Thyroid gland (tissue), 4 donors: ENCODE measurements at regions not wholly inside any gene's neighbourhood (a gene's known extent, or its start where the extent isn't known, plus 50 kb on each side); places are given as distances from the start of the nearest gene placed in this dataset.

Experiments used
- DNase-seq, 2 donors: peaks; one replicate each; pipeline ENCODE4 v3.0.0-alpha.2; 2019
- H3K27ac ChIP-seq, 3 donors: fragments of 200-600 bp; sonication (generic); 1 replicate in 2 of 3; 2 replicates in 1 of 3; pipeline ENCODE4 v1.5.1; 2016 to 2019; ENCODE audit warnings: mild to moderate bottlenecking in 1 of 3, moderate library complexity in 1 of 3
- H3K27me3 ChIP-seq: fragments of 200-600 bp; sonication (generic); one replicate; pipeline ENCODE4 v1.5.1; 2019
- H3K36me3 ChIP-seq, 2 donors: fragments of 200-600 bp; sonication (generic); one replicate each; pipeline ENCODE4 v1.5.1; 2016 to 2019
- H3K4me1 ChIP-seq, 2 donors: fragments of 200-600 bp; sonication (generic); one replicate each; pipeline ENCODE4 v1.5.1; 2017 to 2019
- H3K4me3 ChIP-seq, 3 donors: fragments of 200-600 bp; sonication (generic); replicated peaks in 1 of 3; 1 replicate in 2 of 3; 2 replicates in 1 of 3; pipeline ENCODE4 v1.5.1; 2016; ENCODE audit warnings: mild to moderate bottlenecking in 1 of 3
- H3K9me3 ChIP-seq: fragments of 200-600 bp; sonication (generic); one replicate; pipeline ENCODE4 v1.5.1; 2017
- CTCF ChIP-seq, 6 experiments: fragments of 200-600 bp in 3 of 6; fragments of 450-650 bp in 3 of 6; sonication (generic) in 3 of 6; IDR thresholded peaks; one replicate each; pipeline ENCODE4 v1.5.1; 2016 to 2019; ENCODE audit warnings: antibody characterized with exemption in 6 of 6, mild to moderate bottlenecking in 2 of 6, inconsistent platforms in 1 of 6, moderate library complexity in 1 of 6
- POLR2A ChIP-seq, 2 donors: fragments of 450-650 bp; IDR thresholded peaks; one replicate each; pipeline ENCODE4 v1.6.1; 2017; ENCODE audit warnings: antibody characterized with exemption in 2 of 2, mild to moderate bottlenecking in 2 of 2, moderate library complexity in 1 of 2
- WGBS, 2 donors: methylation state at CpG; one replicate each; pipeline ENCODE4 v1.1.5; 2017; 5-methylcytosine and 5-hydroxymethylcytosine counted together
- intact Hi-C: fragments of 100-400 bp; cut with DNase I; formaldehyde crosslinking; loops from one replicate; pipeline ENCODE4 v1.15.1; 2023

DNA sequence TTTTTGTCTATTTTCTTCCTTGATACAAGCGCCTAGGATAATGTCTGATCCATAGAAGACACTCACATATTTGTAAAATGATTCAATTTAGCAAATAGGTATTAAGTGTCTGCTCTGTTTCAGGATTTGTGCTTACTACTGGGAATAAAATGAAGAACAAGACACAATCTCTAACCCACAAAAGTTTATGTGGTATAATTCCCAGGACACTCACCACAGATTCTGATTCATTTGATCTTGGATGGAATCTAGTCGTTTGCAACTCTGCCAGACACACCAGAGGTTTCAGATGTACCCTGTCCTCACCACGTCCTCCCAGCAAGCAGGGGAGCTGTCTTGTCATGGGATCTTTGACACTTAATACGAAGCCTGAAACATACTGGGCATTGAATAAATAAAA, 208.3 kb downstream of the LRIG3 start:
- DNase-seq: no peak
- Histone ChIP-seq H3K36me3 (no peaks in the 10 kb centered on the region), H3K4me1 (no peaks in the 10 kb centered on the region), H3K27ac (no peak overlapping the region), H3K27me3 (no peaks in the 10 kb centered on the region), H3K9me3 (no peaks in the 10 kb centered on the region), H3K4me3 (no peak overlapping the region)
- TF ChIP-seq POLR2A (IDR thresholded peaks at IDR 0.05): no peak
- TF ChIP-seq CTCF (IDR thresholded peaks at IDR 0.05): no peak
- WGBS, 2 donors: 74 to 80% methylated on average over 4 of the region's 4 CpGs
- intact Hi-C loops: no loop called here

DNA sequence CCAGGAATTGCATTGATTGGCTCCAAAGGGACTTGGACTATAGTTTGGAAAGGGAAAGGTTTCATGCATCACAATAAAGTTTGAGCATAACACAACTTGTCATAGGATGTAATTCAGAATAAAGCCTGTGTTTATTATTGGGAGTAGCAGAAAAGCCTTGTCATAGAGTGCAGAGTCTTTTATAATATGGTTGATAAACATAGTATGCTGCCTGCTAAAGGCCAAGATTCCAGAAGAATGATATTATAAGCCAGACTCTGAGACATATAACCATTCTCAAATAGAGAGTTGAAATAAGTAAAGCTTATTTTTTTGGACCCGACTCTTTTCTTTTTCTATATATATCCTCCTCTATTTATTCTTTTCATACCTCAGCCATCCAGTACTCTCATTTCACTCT, 207.3 kb downstream of the LRIG3 start:
- TF ChIP-seq CTCF (IDR thresholded peaks at IDR 0.05): no peak
- no peak for TF ChIP-seq POLR2A (IDR thresholded peaks at IDR 0.05)
- no peak overlapping the region for H3K4me3 ChIP-seq
- no peaks in the 10 kb centered on the region for H3K27me3 ChIP-seq
- WGBS, 2 donors: 93 to 94% methylated on average over 1 of the region's 1 CpG
- no peak for DNase-seq
- H3K27ac ChIP-seq: no peak overlapping the region
- intact Hi-C loops: no loop called here
- H3K9me3 ChIP-seq: no peaks in the 10 kb centered on the region
- no peaks in the 10 kb centered on the region for H3K36me3 ChIP-seq
- H3K4me1 ChIP-seq: no peaks in the 10 kb centered on the region

DNA sequence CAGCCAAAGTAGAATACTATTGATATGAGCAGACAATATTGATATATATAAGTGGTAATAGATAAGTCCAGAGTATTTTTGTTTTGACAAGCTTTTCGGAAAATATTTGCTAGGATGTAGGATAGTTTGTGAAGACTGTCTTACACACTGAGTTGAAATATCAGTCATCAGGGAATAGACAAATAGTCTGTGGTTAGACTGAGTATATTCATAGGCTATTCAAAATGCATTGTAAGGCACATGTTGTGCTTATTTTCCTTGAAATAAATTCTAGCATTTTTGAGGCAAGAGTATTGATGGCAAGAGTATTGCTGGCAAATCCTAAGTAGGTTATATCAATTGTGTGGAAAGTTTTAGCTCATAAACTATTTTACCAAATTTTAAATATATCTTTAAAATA, 201.1 kb downstream of the LRIG3 start:
- WGBS, 2 donors: 80 to 91% methylated on average over 1 of the region's 1 CpG
- Histone ChIP-seq H3K9me3 (no peaks in the 10 kb centered on the region), H3K36me3 (no peaks in the 10 kb centered on the region), H3K4me1 (no peaks in the 10 kb centered on the region), H3K27me3 (no peaks in the 10 kb centered on the region), H3K4me3 (no peak overlapping the region), H3K27ac (no peak overlapping the region)
- no peak for TF ChIP-seq CTCF (IDR thresholded peaks at IDR 0.05)
- TF ChIP-seq POLR2A (IDR thresholded peaks at IDR 0.05): no peak
- intact Hi-C loops: no loop called here
- DNase-seq: no peak

DNA sequence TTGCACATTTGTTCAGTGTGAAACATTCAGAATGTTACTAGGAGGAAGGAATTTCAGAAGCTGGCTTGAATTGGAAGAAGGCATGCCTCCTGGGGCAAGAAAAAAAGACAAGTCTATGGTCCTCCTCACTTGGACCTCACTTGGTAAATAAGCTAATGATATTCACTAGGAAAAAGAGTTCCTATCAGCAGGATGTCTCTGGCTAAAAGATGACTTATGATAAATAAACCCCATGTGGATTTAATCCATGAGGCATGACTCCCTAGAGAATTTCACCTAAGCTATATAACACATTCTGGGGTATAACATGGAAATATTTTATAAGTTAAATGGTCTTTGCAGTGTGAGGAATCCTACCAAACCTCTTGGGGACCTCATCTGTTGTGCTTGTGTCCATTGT, 199.9 kb downstream of the LRIG3 start:
- H3K9me3 ChIP-seq: no peaks in the 10 kb centered on the region
- intact Hi-C loops: no loop called here
- H3K36me3 ChIP-seq: no peaks in the 10 kb centered on the region
- H3K27me3 ChIP-seq: no peaks in the 10 kb centered on the region
- TF ChIP-seq CTCF (IDR thresholded peaks at IDR 0.05) (no peak), POLR2A (IDR thresholded peaks at IDR 0.05) (no peak)
- no peak for DNase-seq
- H3K4me1 ChIP-seq: no peaks in the 10 kb centered on the region
- no peak overlapping the region for H3K4me3 ChIP-seq
- H3K27ac ChIP-seq: no peak overlapping the region

DNA sequence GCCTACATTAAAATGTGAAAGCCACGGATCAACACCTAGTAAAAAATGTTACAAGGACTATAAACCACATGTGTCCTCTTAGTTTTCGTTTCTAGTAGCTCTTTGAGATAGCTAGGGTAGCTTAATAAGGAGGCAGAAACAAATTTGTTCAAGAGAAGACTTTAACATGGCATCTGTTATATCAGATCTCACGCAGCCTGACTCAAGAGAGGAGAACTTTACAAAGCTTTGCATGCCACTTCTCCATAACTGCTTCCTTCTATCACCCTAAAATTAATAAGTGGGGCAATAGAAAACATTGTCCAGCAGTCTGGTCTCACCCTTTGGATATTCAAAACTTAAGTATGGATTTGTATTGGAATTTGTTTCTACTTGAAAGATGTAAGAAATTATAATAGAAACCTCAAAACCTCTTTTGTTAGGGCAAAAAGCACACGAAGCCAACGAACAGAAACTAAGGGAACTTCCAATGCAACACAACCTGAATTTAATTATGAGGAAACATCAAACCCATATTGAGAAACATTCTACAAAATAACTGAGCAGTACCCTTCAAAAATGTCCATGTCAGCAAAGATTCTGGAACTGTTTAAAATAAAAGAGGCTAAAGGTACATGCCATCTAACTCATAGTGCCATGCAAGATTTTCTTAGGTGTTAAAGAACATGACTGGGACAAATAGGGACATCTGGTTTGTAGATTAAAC, 194.8 kb downstream of the LRIG3 start:
- H3K36me3 ChIP-seq: no peaks in the 10 kb centered on the region
- intact Hi-C loops: no loop called here

More for the DNA sequence above, 194.8 kb downstream of the LRIG3 start:
- Histone ChIP-seq H3K4me1 (no peaks in the 10 kb centered on the region), H3K4me3 (no peak overlapping the region), H3K27ac (no peak overlapping the region), H3K9me3 (no peaks in the 10 kb centered on the region), H3K27me3 (no peaks in the 10 kb centered on the region)
- no peak for DNase-seq
- TF ChIP-seq POLR2A (IDR thresholded peaks at IDR 0.05): no peak
- TF ChIP-seq CTCF (IDR thresholded peaks at IDR 0.05): no peak
- 83 to 88% methylated on average over 5 of the region's 5 CpGs for WGBS, 2 donors
